ENCODE measurements at regions not wholly inside any gene's neighbourhood (a gene's known extent, or its start where the extent isn't known, plus 50 kb on each side); places are given as distances from the start of the nearest gene placed in this dataset.

- H3K4me3 ChIP-seq (ENCODE audit: low read depth, low read length): no peak overlapping the region
- TF ChIP-seq CTCF (conservative IDR thresholded peaks at IDR 0.05; ENCODE audit: low read depth, low read length): no peak
- no peak for DNase-seq (ENCODE audit: low read depth)
These were observed 281.2 kb upstream of the DIAPH2 start for GRCh38 chrX:96403446-96403845.

GRCh38 chrX:96405842-96406241 lies 278.8 kb upstream of the DIAPH2 start:
- no peak for DNase-seq (ENCODE audit: low read depth)
- TF ChIP-seq CTCF (conservative IDR thresholded peaks at IDR 0.05; ENCODE audit: low read depth, low read length): no peak
- H3K4me3 ChIP-seq (ENCODE audit: low read depth, low read length): no peak overlapping the region

GRCh38 chrX:96407072-96407471 lies 277.6 kb upstream of the DIAPH2 start:
- no peak for DNase-seq (ENCODE audit: low read depth)
- no peak for TF ChIP-seq CTCF (conservative IDR thresholded peaks at IDR 0.05; ENCODE audit: low read depth, low read length)
- no peak overlapping the region for H3K4me3 ChIP-seq (ENCODE audit: low read depth, low read length)

- no peak overlapping the region for H3K4me3 ChIP-seq (ENCODE audit: low read depth, low read length)
- DNase-seq (ENCODE audit: low read depth): no peak
- TF ChIP-seq CTCF (conservative IDR thresholded peaks at IDR 0.05; ENCODE audit: low read depth, low read length): no peak
These were observed 277.1 kb upstream of the DIAPH2 start for GRCh38 chrX:96407501-96407900.

- no peak overlapping the region for H3K4me3 ChIP-seq (ENCODE audit: low read depth, low read length)
- TF ChIP-seq CTCF (conservative IDR thresholded peaks at IDR 0.05; ENCODE audit: low read depth, low read length): no peak
- no peak for DNase-seq (ENCODE audit: low read depth)
These were observed 276.7 kb upstream of the DIAPH2 start for GRCh38 chrX:96407981-96408380.

- no peak overlapping the region for H3K4me3 ChIP-seq (ENCODE audit: low read depth, low read length)
- no peak for TF ChIP-seq CTCF (conservative IDR thresholded peaks at IDR 0.05; ENCODE audit: low read depth, low read length)
- no peak for DNase-seq (ENCODE audit: low read depth)
These were observed 273.7 kb upstream of the DIAPH2 start for GRCh38 chrX:96410927-96411326.

GRCh38 chrX:96417695-96418094 lies 266.9 kb upstream of the DIAPH2 start:
- DNase-seq (ENCODE audit: low read depth): no peak
- no peak overlapping the region for H3K4me3 ChIP-seq (ENCODE audit: low read depth, low read length)
- no peak for TF ChIP-seq CTCF (conservative IDR thresholded peaks at IDR 0.05; ENCODE audit: low read depth, low read length)
